ENCODE measurements at regions not wholly inside any gene's neighbourhood (a gene's known extent, or its start where the extent isn't known, plus 50 kb on each side); places are given as distances from the start of the nearest gene placed in this dataset.

- no peaks in the 10 kb centered on the region; the same call in 1 of the 2 replicates for H3K9me3 ChIP-seq (replicated peaks; ENCODE audit: insufficient read depth, low read length)
- H3K27me3 ChIP-seq (replicated peaks; ENCODE audit: insufficient read depth, low read length), result no peaks in the 10 kb centered on the region
- no peaks in the 10 kb centered on the region for H4K20me1 ChIP-seq (ENCODE audit: insufficient read depth, low read length)
- no peak overlapping the region for H3K9ac ChIP-seq (ENCODE audit: low read length)
- H3K4me2 ChIP-seq (ENCODE audit: low read depth, low read length), result no peak overlapping the region
- H3K27ac ChIP-seq (ENCODE audit: low read length), result no peak overlapping the region
- DNase-seq, result no peak
- no peaks in the 10 kb centered on the region for H3K4me1 ChIP-seq (ENCODE audit: low read length)
- no peaks in the 10 kb centered on the region for H3F3A ChIP-seq (ENCODE audit: insufficient read depth, low read length)
- no peak overlapping the region for H3K4me3 ChIP-seq (ENCODE audit: low read length)
- H3K79me2 ChIP-seq (ENCODE audit: low read length), result no peaks in the 10 kb centered on the region
- TF ChIP-seq EZH2phosphoT487 (IDR thresholded peaks at IDR 0.05; ENCODE audit: low read length) (no peak), CTCF (IDR thresholded peaks at IDR 0.05; ENCODE audit: low read length) (no peak), EZH2 (optimal IDR thresholded peaks at IDR 0.05; ENCODE audit: low read depth, low read length) (no peak)
- H2AFZ ChIP-seq (ENCODE audit: low read length), result no peak overlapping the region
- H3K36me3 ChIP-seq (replicated peaks; ENCODE audit: insufficient read depth, low read length), result no peaks in the 10 kb centered on the region
- H3K9me2 ChIP-seq (replicated peaks; ENCODE audit: insufficient read depth, low read length), result no peaks in the 10 kb centered on the region
These were observed 526.3 kb downstream of the SPRY1 start for GRCh38 chr4:123922847-123923246.

GRCh38 chr4:123924536-123924935 is 527.9 kb downstream of the SPRY1 start:
- Histone ChIP-seq H3K9me3 (replicated peaks; ENCODE audit: insufficient read depth, low read length) (no peaks in the 10 kb centered on the region; the same call in 1 of the 2 replicates), H3K27me3 (replicated peaks; ENCODE audit: insufficient read depth, low read length) (no peaks in the 10 kb centered on the region), H3K9me2 (replicated peaks; ENCODE audit: insufficient read depth, low read length) (no peaks in the 10 kb centered on the region), H4K20me1 (ENCODE audit: insufficient read depth, low read length) (no peaks in the 10 kb centered on the region), H3K79me2 (ENCODE audit: low read length) (no peaks in the 10 kb centered on the region), H3K27ac (ENCODE audit: low read length) (no peak overlapping the region), H3K4me2 (ENCODE audit: low read depth, low read length) (no peak overlapping the region), H3K9ac (ENCODE audit: low read length) (no peak overlapping the region), H3K4me3 (ENCODE audit: low read length) (no peak overlapping the region), H3K4me1 (ENCODE audit: low read length) (no peaks in the 10 kb centered on the region), H3K36me3 (replicated peaks; ENCODE audit: insufficient read depth, low read length) (no peaks in the 10 kb centered on the region; the same call in 1 of the 2 replicates), H2AFZ (ENCODE audit: low read length) (no peak overlapping the region), H3F3A (ENCODE audit: insufficient read depth, low read length) (no peaks in the 10 kb centered on the region)
- TF ChIP-seq EZH2phosphoT487 (IDR thresholded peaks at IDR 0.05; ENCODE audit: low read length) (no peak), EZH2 (optimal IDR thresholded peaks at IDR 0.05; ENCODE audit: low read depth, low read length) (no peak), CTCF (IDR thresholded peaks at IDR 0.05; ENCODE audit: low read length) (no peak)
- DNase-seq, result no peak

GRCh38 chr4:123929565-123929964 is 533.0 kb downstream of the SPRY1 start:
- no peak overlapping the region for H3K4me2 ChIP-seq (ENCODE audit: low read depth, low read length)
- H3F3A ChIP-seq (ENCODE audit: insufficient read depth, low read length), result no peaks in the 10 kb centered on the region
- no peak for DNase-seq
- no peak overlapping the region for H3K4me3 ChIP-seq (ENCODE audit: low read length)
- no peak overlapping the region for H2AFZ ChIP-seq (ENCODE audit: low read length)
- no peaks in the 10 kb centered on the region; the same call in 1 of the 2 replicates for H3K36me3 ChIP-seq (replicated peaks; ENCODE audit: insufficient read depth, low read length)
- TF ChIP-seq EZH2phosphoT487 (IDR thresholded peaks at IDR 0.05; ENCODE audit: low read length), result no peak
- TF ChIP-seq CTCF (IDR thresholded peaks at IDR 0.05; ENCODE audit: low read length), result no peak
- no peak for TF ChIP-seq EZH2 (optimal IDR thresholded peaks at IDR 0.05; ENCODE audit: low read depth, low read length)
- no peaks in the 10 kb centered on the region for H3K4me1 ChIP-seq (ENCODE audit: low read length)
- no peak overlapping the region for H3K27ac ChIP-seq (ENCODE audit: low read length)
- H3K79me2 ChIP-seq (ENCODE audit: low read length), result no peaks in the 10 kb centered on the region
- no peak overlapping the region for H3K9ac ChIP-seq (ENCODE audit: low read length)
- no peaks in the 10 kb centered on the region for H3K27me3 ChIP-seq (replicated peaks; ENCODE audit: insufficient read depth, low read length)
- H3K9me3 ChIP-seq (replicated peaks; ENCODE audit: insufficient read depth, low read length), result no peaks in the 10 kb centered on the region; the same call in 1 of the 2 replicates
- no peaks in the 10 kb centered on the region for H3K9me2 ChIP-seq (replicated peaks; ENCODE audit: insufficient read depth, low read length)
- H4K20me1 ChIP-seq (ENCODE audit: insufficient read depth, low read length), result no peaks in the 10 kb centered on the region

Measured in MM.1S (cell line).